ENCODE measurements at regions not wholly inside any gene's neighbourhood (a gene's known extent, or its start where the extent isn't known, plus 50 kb on each side); places are given as distances from the start of the nearest gene placed in this dataset.
A peak's percentile ranks its signal among the peaks of the same experiment; 100 is the strongest.
"Not testable (repeated sequence)": the region's sequence is repeated elsewhere in the genome, so short reads cannot be mapped to it uniquely, and the experiment has no call there.

GRCh38 chr22:34763496-34763895, 302.5 kb upstream of the ISX start:
- peak; percentile 85 for DNase-seq

- no peak for DNase-seq
Measured at GRCh38 chr22:34765115-34765514, 300.8 kb upstream of the ISX start.

GRCh38 chr22:34769361-34769760, 296.6 kb upstream of the ISX start:
- no peak for DNase-seq

- peak; percentile 32 for DNase-seq
Measured at GRCh38 chr22:34776817-34777216, 289.1 kb upstream of the ISX start.

GRCh38 chr22:34781681-34782080, 284.3 kb upstream of the ISX start:
- DNase-seq, result no peak

GRCh38 chr22:34783436-34783835, 282.5 kb upstream of the ISX start:
- no peak for DNase-seq

GRCh38 chr22:34784056-34784455, 281.9 kb upstream of the ISX start:
- DNase-seq, result peak; percentile 69

GRCh38 chr22:34797826-34798225, 268.1 kb upstream of the ISX start:
- DNase-seq, result no peak

GRCh38 chr22:34798605-34799004, 267.4 kb upstream of the ISX start:
- no peak for DNase-seq

GRCh38 chr22:34800260-34800980, 265.5 kb upstream of the ISX start:
- DNase-seq, result no peak

GRCh38 chr22:34801221-34801620, 264.7 kb upstream of the ISX start:
- DNase-seq, result no peak

- no peak for DNase-seq
Measured at GRCh38 chr22:34804091-34804490, 261.9 kb upstream of the ISX start.

GRCh38 chr22:34804604-34805003, 261.4 kb upstream of the ISX start:
- DNase-seq, result no peak

GRCh38 chr22:34805771-34806170, 260.2 kb upstream of the ISX start:
- DNase-seq, result no peak

GRCh38 chr22:34808618-34809017, 257.3 kb upstream of the ISX start:
- no peak for DNase-seq

GRCh38 chr22:34812631-34813030, 253.3 kb upstream of the ISX start:
- DNase-seq, result no peak

GRCh38 chr22:34814260-34815025, 251.5 kb upstream of the ISX start:
- DNase-seq, result peak; percentile 97

- DNase-seq, result no peak
Measured at GRCh38 chr22:34829485-34829884, 236.5 kb upstream of the ISX start.

- no peak for DNase-seq
Measured at GRCh38 chr22:34834059-34834458, 231.9 kb upstream of the ISX start.

- not testable (repeated sequence) for DNase-seq
Measured at GRCh38 chr22:34834541-34834940, 231.4 kb upstream of the ISX start.

- no peak for DNase-seq
Measured at GRCh38 chr22:34841331-34841771, 224.6 kb upstream of the ISX start.

GRCh38 chr22:34841911-34842310, 224.0 kb upstream of the ISX start:
- DNase-seq, result no peak

GRCh38 chr22:34842630-34843029, 223.3 kb upstream of the ISX start:
- no peak for DNase-seq

GRCh38 chr22:34843743-34844142, 222.2 kb upstream of the ISX start:
- not testable (repeated sequence) for DNase-seq
